Uterus (tissue), 2 donors: ENCODE measurements at regions not wholly inside any gene's neighbourhood (a gene's known extent, or its start where the extent isn't known, plus 50 kb on each side); places are given as distances from the start of the nearest gene placed in this dataset.

Source experiments
- CTCF ChIP-seq, 4 experiments: fragments of 200-600 bp in 2 of 4; fragments of 450-650 bp in 2 of 4; sonication (generic) in 2 of 4; IDR thresholded peaks; one replicate each; pipeline ENCODE4 v1.5.1; 2016 to 2019; ENCODE audit warnings: antibody characterized with exemption in 4 of 4, mild to moderate bottlenecking in 2 of 4, moderate library complexity in 1 of 4
- POLR2A ChIP-seq, 2 donors: fragments of 450-650 bp; IDR thresholded peaks; one replicate each; pipeline ENCODE4 v1.6.1; 2016; ENCODE audit warnings: antibody characterized with exemption in 2 of 2, mild to moderate bottlenecking in 1 of 2, moderate library complexity in 1 of 2

GRCh38 chr4:180219080-180219479, 2024.1 kb upstream of the TENM3 start:
- no peak for TF ChIP-seq CTCF (IDR thresholded peaks at IDR 0.05)
- TF ChIP-seq POLR2A (IDR thresholded peaks at IDR 0.05): no peak
